Psoas muscle (tissue), 7 donors: ENCODE measurements at regions not wholly inside any gene's neighbourhood (a gene's known extent, or its start where the extent isn't known, plus 50 kb on each side); places are given as distances from the start of the nearest gene placed in this dataset.

Experiments used
- ATAC-seq, 4 donors: fragments of 200-7000 bp; cut with Tn5 transposase; one replicate each; pipeline ENCODE4 v1.9.1; 2020; ENCODE audit warnings: moderate library complexity in 3 of 4, mild to moderate bottlenecking in 2 of 4
- DNase-seq, 2 donors: peaks; one replicate each; pipeline ENCODE4 v3.0.0-alpha.2; 2020
- H3K27ac ChIP-seq: fragments of 200-600 bp; one replicate; pipeline ENCODE4 v1.8.0; 2022
- H3K27me3 ChIP-seq, 3 donors: fragments of 200-600 bp in 1 of 3; one replicate each; pipeline versions ENCODE4 v1.6.1 to v1.8.0; 2013 to 2022; ENCODE audit warnings: low read length in 2 of 3, mild to moderate bottlenecking in 2 of 3, moderate library complexity in 1 of 3; ENCODE audit not compliant: insufficient read depth in 3 of 3
- H3K36me3 ChIP-seq, 2 donors: fragments of 200-600 bp in 1 of 2; one replicate each; pipeline versions ENCODE4 v1.6.1 to v1.8.0; 2013 to 2022; ENCODE audit warnings: low read depth in 1 of 2, mild to moderate bottlenecking in 1 of 2, moderate library complexity in 1 of 2; ENCODE audit not compliant: insufficient read depth in 1 of 2
- H3K4me1 ChIP-seq: fragments of 200-600 bp; one replicate; pipeline ENCODE4 v1.8.0; 2022
- H3K4me3 ChIP-seq: fragments of 200-600 bp; one replicate; pipeline ENCODE4 v1.8.0; 2022; ENCODE audit warnings: mild to moderate bottlenecking
- H3K9me3 ChIP-seq: fragments of 200-600 bp; one replicate; pipeline ENCODE4 v1.8.0; 2022
- CTCF ChIP-seq: fragments of 200-600 bp; IDR thresholded peaks from one replicate; pipeline ENCODE4 v1.8.0; 2022; ENCODE audit warnings: antibody characterized with exemption
- WGBS, 3 donors: extraction: QIAGEN DNeasy Blood & Tissue Kit; methylation state at CpG; one replicate each; pipeline versions ENCODE4 v1.1.6 to v1.1.7; 2013; 5-methylcytosine and 5-hydroxymethylcytosine counted together
- intact Hi-C, 2 donors: fragments of 100-400 bp; cut with DNase I; formaldehyde crosslinking; loops; one replicate each; pipeline versions ENCODE4 v1.11.0 to v1.14.2; 2022
- donor health status: healthy with polysubstance abuse.
- donor health status: DM: no; HTN: no; CAD: no; lungs with moderate emphysema.
- donor health status: Bipolar disorder and iron deficiency.
- donor health status: healthy.
- donor health status: DM: yes; HTN: yes; CAD: no.
- donor health status: DM: no; HTN: no; CAD: no.
- donor health status: DM: yes; HTN: yes; CAD: no.

- no peaks in the 10 kb centered on the region for H3K9me3 ChIP-seq
- H3K36me3 ChIP-seq: no peaks in the 10 kb centered on the region
- no peak overlapping the region for H3K4me3 ChIP-seq
- H3K4me1 ChIP-seq: no peaks in the 10 kb centered on the region
- DNase-seq (no peak), ATAC-seq (no peak)
- WGBS, 3 donors: 73 to 100% (median 94%) methylated on average over 1 of the region's 1 CpG
- TF ChIP-seq CTCF: no peak
- no peaks in the 10 kb centered on the region for H3K27me3 ChIP-seq
- H3K27ac ChIP-seq: no peak overlapping the region
- intact Hi-C loops: no loop called here
Observed at GRCh38 chr14:86363576-86363975, 833.6 kb downstream of the FLRT2 start.

- Histone ChIP-seq H3K9me3 (no peaks in the 10 kb centered on the region), H3K4me3 (no peak overlapping the region), H3K27me3 (no peaks in the 10 kb centered on the region), H3K4me1 (no peaks in the 10 kb centered on the region), H3K27ac (no peak overlapping the region), H3K36me3 (no peaks in the 10 kb centered on the region)
- 73 to 85% (median 76%) methylated on average over 4 of the region's 4 CpGs for WGBS, 3 donors
- no peak for DNase-seq
- no peak for ATAC-seq
- TF ChIP-seq CTCF: no peak
- intact Hi-C loops: no loop called here
Observed at GRCh38 chr14:86363047-86363446, 833.1 kb downstream of the FLRT2 start.

- no peaks in the 10 kb centered on the region for H3K9me3 ChIP-seq
- WGBS, 3 donors: 36 to 44% (median 37%) methylated on average over 3 of the region's 3 CpGs
- intact Hi-C loops: no loop called here
- no peak overlapping the region for H3K27ac ChIP-seq
- no peaks in the 10 kb centered on the region for H3K36me3 ChIP-seq
- H3K4me3 ChIP-seq: no peak overlapping the region
- H3K27me3 ChIP-seq: no peaks in the 10 kb centered on the region
- H3K4me1 ChIP-seq: no peaks in the 10 kb centered on the region
- no peak for DNase-seq
- TF ChIP-seq CTCF: no peak
- ATAC-seq: no peak
Observed at GRCh38 chr14:86357876-86358275, 827.9 kb downstream of the FLRT2 start.

GRCh38 chr14:86357119-86357518 lies 827.2 kb downstream of the FLRT2 start:
- Histone ChIP-seq H3K4me1 (no peaks in the 10 kb centered on the region), H3K36me3 (no peaks in the 10 kb centered on the region), H3K4me3 (no peak overlapping the region), H3K27me3 (no peaks in the 10 kb centered on the region), H3K27ac (no peak overlapping the region), H3K9me3 (no peaks in the 10 kb centered on the region)
- 63 to 64% (median 63%) methylated on average over 3 of the region's 3 CpGs for WGBS, 3 donors
- intact Hi-C loops: no loop called here
- ATAC-seq: no peak
- no peak for TF ChIP-seq CTCF
- no peak for DNase-seq

- intact Hi-C loops: no loop called here
- Histone ChIP-seq H3K4me3 (no peak overlapping the region), H3K27me3 (no peaks in the 10 kb centered on the region), H3K4me1 (no peaks in the 10 kb centered on the region), H3K9me3 (no peaks in the 10 kb centered on the region), H3K36me3 (no peaks in the 10 kb centered on the region), H3K27ac (no peak overlapping the region)
- no peak for DNase-seq
- WGBS, 3 donors: 65 to 80% (median 66%) methylated on average over 3 of the region's 3 CpGs
- no peak for ATAC-seq
- no peak for TF ChIP-seq CTCF
Observed at GRCh38 chr14:86346818-86347384, 817.0 kb downstream of the FLRT2 start.
